Body of pancreas (tissue), 4 donors: ENCODE measurements at regions not wholly inside any gene's neighbourhood (a gene's known extent, or its start where the extent isn't known, plus 50 kb on each side); places are given as distances from the start of the nearest gene placed in this dataset.

Experiments used
- ATAC-seq: fragments of 150-250 bp; one replicate; pipeline ENCODE4 v1.9.1; 2016
- DNase-seq, 4 donors: peaks; one replicate each; pipeline ENCODE4 v3.0.0-alpha.2; 2019
- H3K27ac ChIP-seq, 4 donors: fragments of 200-600 bp; sonication (generic); 1 replicate in 3 of 4; 2 replicates in 1 of 4; pipeline versions ENCODE4 v1.5.1 to v1.6.1; 2016 to 2019; ENCODE audit warnings: mild to moderate bottlenecking in 1 of 4, mixed read lengths in 1 of 4, moderate library complexity in 1 of 4
- H3K27me3 ChIP-seq, 2 donors: fragments of 200-600 bp; sonication (generic); one replicate each; pipeline ENCODE4 v1.6.0; 2016; ENCODE audit warnings: mild to moderate bottlenecking in 1 of 2
- H3K36me3 ChIP-seq, 2 donors: fragments of 200-600 bp; sonication (generic); replicated peaks in 1 of 2; 2 replicates each; pipeline ENCODE4 v1.5.1; 2016; ENCODE audit warnings: low read depth in 2 of 2; ENCODE audit not compliant: insufficient read depth in 1 of 2
- H3K4me1 ChIP-seq: fragments of 200-600 bp; sonication (generic); one replicate; pipeline ENCODE4 v1.6.0; 2016
- H3K4me3 ChIP-seq, 2 donors: fragments of 200-600 bp; sonication (generic); 1 replicate in 1 of 2; 2 replicates in 1 of 2; pipeline ENCODE4 v1.5.1; 2016 to 2019
- H3K9me3 ChIP-seq, 3 donors: fragments of 200-600 bp; sonication (generic); 1 replicate in 2 of 3; 2 replicates in 1 of 3; pipeline ENCODE4 v1.5.1; 2016
- POLR2A ChIP-seq, 3 donors: fragments of 450-650 bp; IDR thresholded peaks; one replicate each; pipeline ENCODE4 v1.6.1; 2016; ENCODE audit warnings: antibody characterized with exemption in 3 of 3, mild to moderate bottlenecking in 2 of 3
- WGBS, 2 donors: methylation state at CpG; one replicate each; pipeline ENCODE4 v1.1.5; 2017; 5-methylcytosine and 5-hydroxymethylcytosine counted together
- intact Hi-C: fragments of 100-400 bp; cut with DNase I; formaldehyde crosslinking; loops from one replicate; pipeline ENCODE4 v1.15.1; 2023
- TF ChIP-seq, protein P1 (sequence below), 7 experiments: fragments of 450-650 bp in 4 of 7; fragments of 200-600 bp in 3 of 7; sonication (generic) in 3 of 7; IDR thresholded peaks; one replicate each; pipeline ENCODE4 v1.5.1; 2016 to 2019; ENCODE audit warnings: antibody characterized with exemption in 7 of 7

DNA sequence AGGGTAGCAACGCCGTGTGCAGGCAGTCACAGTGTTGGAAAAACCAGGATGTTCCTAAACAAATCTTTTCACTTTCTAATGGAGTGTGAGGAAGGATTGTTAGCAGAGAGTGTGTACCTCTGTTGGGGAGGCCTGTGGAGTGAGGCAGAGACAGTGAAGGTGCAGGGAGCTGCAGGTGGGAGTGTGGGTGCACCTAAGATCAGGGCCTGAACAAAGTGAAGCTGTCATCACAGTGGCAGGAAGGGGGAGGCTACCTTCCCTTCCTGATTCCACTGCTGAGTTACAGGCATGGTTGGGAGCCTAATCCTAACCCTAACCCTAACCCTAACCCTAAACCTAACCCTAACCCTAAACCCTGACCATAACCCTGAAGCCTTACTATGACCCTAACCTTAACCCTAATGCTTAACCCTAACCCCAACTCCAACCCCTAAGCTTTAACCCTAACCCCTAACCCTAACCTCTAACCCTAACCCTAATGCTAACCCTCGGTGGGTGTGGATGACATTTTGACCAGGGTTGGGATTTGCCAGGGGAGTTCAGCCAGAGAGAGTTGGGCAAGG is 158.8 kb upstream of the KLF6 start:
- Histone ChIP-seq H3K4me3 (no peak overlapping the region), H3K27me3 (no peaks in the 10 kb centered on the region), H3K9me3 (no peaks in the 10 kb centered on the region), H3K4me1 (no peaks in the 10 kb centered on the region), H3K36me3 (no peaks in the 10 kb centered on the region), H3K27ac (no peak overlapping the region)
- ATAC-seq = no peak
- no peak for DNase-seq
- no peak for TF ChIP-seq POLR2A (IDR thresholded peaks at IDR 0.05)
- TF ChIP-seq, protein P1, sequence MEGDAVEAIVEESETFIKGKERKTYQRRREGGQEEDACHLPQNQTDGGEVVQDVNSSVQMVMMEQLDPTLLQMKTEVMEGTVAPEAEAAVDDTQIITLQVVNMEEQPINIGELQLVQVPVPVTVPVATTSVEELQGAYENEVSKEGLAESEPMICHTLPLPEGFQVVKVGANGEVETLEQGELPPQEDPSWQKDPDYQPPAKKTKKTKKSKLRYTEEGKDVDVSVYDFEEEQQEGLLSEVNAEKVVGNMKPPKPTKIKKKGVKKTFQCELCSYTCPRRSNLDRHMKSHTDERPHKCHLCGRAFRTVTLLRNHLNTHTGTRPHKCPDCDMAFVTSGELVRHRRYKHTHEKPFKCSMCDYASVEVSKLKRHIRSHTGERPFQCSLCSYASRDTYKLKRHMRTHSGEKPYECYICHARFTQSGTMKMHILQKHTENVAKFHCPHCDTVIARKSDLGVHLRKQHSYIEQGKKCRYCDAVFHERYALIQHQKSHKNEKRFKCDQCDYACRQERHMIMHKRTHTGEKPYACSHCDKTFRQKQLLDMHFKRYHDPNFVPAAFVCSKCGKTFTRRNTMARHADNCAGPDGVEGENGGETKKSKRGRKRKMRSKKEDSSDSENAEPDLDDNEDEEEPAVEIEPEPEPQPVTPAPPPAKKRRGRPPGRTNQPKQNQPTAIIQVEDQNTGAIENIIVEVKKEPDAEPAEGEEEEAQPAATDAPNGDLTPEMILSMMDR (IDR thresholded peaks at IDR 0.05) = no peak
- 62 to 96% methylated on average over 3 of the region's 3 CpGs for WGBS, 2 donors
- intact Hi-C loops = no loop called here

DNA sequence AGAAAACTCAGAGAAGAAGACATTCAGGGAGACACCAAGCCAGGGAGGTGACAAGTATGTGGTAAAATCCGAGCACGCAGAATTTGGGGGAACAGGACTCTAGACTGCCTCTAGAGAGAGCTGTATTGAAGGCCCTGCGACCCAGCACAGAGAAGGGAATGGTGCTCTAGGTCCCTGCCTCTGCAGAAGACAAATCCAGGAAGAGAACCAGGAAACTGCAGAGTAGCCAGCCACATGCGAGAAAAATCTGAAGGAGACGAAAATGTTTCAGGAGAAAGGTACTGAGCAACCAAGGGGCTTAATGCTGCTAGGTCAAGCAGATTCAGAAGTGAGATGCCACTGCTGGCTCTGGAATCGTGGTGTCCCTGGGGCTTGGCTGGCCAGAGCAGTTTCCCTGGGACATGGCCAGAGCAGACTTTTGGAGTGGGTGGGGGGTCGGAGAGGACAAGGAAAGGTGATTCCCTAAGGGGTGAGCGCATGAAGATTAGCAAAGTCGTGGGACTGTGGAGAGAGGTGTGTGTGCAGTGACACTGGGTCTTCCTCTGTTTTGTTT is 158.0 kb upstream of the KLF6 start:
- 72 to 81% methylated on average over 9 of the region's 9 CpGs for WGBS, 2 donors
- TF ChIP-seq, protein P1 (IDR thresholded peaks at IDR 0.05) = no peak
- no peak for TF ChIP-seq POLR2A (IDR thresholded peaks at IDR 0.05)
- no peaks in the 10 kb centered on the region for H3K27me3 ChIP-seq
- no peak for ATAC-seq
- intact Hi-C loops = no loop called here
- H3K9me3 ChIP-seq = no peaks in the 10 kb centered on the region
- no peaks in the 10 kb centered on the region for H3K36me3 ChIP-seq
- no peak overlapping the region for H3K27ac ChIP-seq
- H3K4me3 ChIP-seq = no peak overlapping the region
- no peaks in the 10 kb centered on the region for H3K4me1 ChIP-seq
- no peak for DNase-seq

DNA sequence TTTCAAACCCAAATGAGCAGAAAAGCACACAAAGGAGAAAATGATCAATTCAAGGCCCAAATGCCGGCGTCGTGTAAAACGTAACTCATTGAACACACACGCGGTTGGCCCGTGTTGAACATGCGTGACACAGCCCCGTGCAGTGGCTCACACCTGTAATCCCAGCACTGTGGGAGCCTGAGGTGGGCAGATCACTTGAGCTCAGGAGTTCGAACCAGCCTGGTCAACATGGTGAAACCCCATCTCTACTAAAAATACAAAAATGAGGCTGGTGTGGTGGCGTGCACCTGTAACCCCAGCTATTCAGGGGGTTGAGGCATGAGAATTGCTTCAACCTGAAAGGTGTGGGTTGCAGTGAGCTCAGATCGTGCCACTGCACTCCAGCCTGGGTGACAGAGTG is 156.7 kb upstream of the KLF6 start:
- no peak for TF ChIP-seq POLR2A (IDR thresholded peaks at IDR 0.05)
- TF ChIP-seq, protein P1 (IDR thresholded peaks at IDR 0.05) = no peak
- H3K36me3 ChIP-seq = no peaks in the 10 kb centered on the region
- ATAC-seq (no peak), DNase-seq (no peak)
- no peaks in the 10 kb centered on the region for H3K9me3 ChIP-seq
- no peak overlapping the region for H3K27ac ChIP-seq
- intact Hi-C loops = no loop called here
- H3K27me3 ChIP-seq = no peaks in the 10 kb centered on the region
- H3K4me1 ChIP-seq = peaks cover 2% of the 10 kb centered on the region
- WGBS, 2 donors = 90 to 97% methylated on average over 12 of the region's 12 CpGs
- H3K4me3 ChIP-seq = no peak overlapping the region

DNA sequence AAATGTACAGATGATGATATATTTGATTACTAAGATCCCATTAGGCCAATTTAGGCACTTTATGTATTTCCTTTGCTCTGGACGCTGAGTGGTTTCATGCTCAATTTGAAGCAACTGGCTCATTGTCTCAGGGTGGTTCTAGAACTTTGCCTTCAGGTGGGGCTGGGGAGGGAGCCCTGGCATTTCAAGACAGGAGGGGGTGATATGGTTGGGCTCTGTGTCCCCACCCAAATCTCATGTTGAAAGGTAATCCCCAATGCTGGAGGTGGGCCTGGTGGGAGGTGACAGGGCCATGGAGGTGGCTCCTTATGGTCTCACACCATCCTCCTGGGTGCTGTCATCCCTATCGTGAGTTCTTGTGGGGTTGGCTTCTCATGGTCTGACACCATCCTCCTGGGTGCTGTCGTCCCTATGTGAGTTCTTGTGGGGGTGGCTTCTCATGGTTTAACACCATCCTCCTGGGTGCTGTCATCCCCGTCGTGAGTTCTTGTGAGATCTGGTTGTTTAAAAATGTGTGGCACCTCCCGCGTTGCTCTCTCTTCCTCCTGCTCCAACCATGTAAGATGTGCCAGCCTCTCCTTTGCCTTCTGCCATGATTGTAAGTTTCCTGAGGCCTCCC is 151.5 kb upstream of the KLF6 start:
- DNase-seq (no peak), ATAC-seq (no peak)
- Histone ChIP-seq H3K27ac (peak overlapping the region; percentile 73 to 78 (median 78)), H3K9me3 (no peaks in the 10 kb centered on the region), H3K27me3 (no peaks in the 10 kb centered on the region), H3K36me3 (no peaks in the 10 kb centered on the region), H3K4me3 (no peak overlapping the region), H3K4me1 (peaks cover 18% of the 10 kb centered on the region)
- 90 to 93% methylated on average over 6 to 7 of the region's 7 CpGs for WGBS, 2 donors
- intact Hi-C loops = no loop called here
- no peak for TF ChIP-seq POLR2A (IDR thresholded peaks at IDR 0.05)
- TF ChIP-seq, protein P1 (IDR thresholded peaks at IDR 0.05) = no peak
